Hindlimb muscle (tissue), 1 donor: ENCODE measurements at regions not wholly inside any gene's neighbourhood (a gene's known extent, or its start where the extent isn't known, plus 50 kb on each side); places are given as distances from the start of the nearest gene placed in this dataset.

ENCODE experiments used
- DNase-seq: peaks from one replicate; pipeline ENCODE4 v3.0.0-alpha.2; 2013

DNA sequence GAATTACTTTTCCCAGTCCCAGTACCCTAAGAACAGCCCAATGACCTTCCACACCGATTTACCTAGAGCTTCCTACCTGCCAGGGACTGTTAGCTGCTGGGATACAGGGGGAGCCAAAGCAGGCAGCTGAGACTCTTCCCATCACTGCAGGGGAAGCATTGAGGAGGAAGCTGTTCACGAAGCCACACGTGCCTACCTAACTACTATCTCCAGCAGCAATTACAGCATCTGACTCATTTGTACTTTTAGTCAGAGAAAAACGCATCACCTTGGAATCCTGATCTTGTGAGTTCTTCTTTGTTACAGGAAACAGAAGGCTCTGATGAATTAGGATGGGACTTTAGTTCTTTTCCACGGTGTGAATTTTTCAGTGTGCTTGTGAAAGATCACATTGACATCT, 113.7 kb upstream of the DHX40 start:
- DNase-seq = no peak

GRCh38 chr17:59454633-59455105, 110.7 kb upstream of the DHX40 start:
- no peak for DNase-seq

GRCh38 chr17:59456428-59456827, 109.0 kb upstream of the DHX40 start:
- no peak for DNase-seq

DNA sequence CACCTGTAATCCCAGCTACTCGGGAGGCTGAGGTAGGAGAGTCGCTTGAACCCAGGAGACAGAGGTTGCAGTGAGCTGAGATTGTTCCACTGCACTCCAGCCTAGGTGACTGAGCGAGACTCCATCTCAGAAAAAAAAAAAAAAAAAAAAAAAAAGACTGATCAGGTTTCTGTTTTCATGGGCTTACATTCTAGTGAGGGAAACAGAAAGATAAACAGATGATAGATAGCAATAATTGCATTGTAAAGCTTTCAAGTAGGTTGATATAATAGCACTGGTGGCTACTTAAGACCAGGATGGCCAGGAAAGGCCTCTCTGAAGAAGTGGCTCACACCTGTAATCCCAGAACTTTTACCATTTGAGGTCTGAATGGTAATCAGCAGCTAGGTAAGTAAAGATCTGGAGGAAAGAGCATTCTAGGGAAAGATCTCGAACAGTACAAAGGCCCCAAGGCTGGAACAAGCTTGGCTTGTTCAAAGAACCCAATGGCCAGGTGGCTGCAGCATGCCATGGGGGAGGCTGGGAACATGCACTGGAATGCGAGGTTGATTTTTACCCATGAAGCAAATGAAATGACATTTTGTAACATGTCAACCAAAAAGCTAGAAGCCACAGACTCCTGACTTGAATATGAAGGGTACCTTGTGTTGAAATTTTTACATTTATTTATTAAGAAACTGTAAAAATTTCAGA, 108.3 kb upstream of the DHX40 start:
- no peak for DNase-seq

- DNase-seq = no peak
These were observed 103.0 kb upstream of the DHX40 start for GRCh38 chr17:59462385-59462784.

DNA sequence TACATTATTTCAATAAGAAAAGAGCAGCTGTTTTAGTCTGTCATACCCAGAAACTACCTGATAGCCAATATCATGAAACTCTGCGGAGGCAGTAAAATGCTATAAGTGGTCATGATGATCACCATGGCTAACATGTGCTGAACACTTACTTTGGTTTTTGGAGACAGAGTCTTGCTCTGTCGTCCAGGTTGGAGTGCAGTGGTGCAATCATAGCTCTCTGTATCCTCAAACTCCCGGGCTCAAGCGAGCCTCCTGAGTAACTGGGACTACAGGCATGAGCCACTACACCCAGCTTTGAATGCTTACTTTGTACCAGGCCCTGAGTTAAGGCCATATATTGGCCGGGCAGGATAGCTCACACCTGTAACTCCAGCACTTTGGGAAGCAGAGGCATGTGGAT, 101.2 kb upstream of the DHX40 start:
- DNase-seq = no peak

- DNase-seq = no peak
These were observed 99.5 kb upstream of the DHX40 start for GRCh38 chr17:59465949-59466307.

- no peak for DNase-seq
These were observed 98.2 kb upstream of the DHX40 start for GRCh38 chr17:59466946-59467801.

DNA sequence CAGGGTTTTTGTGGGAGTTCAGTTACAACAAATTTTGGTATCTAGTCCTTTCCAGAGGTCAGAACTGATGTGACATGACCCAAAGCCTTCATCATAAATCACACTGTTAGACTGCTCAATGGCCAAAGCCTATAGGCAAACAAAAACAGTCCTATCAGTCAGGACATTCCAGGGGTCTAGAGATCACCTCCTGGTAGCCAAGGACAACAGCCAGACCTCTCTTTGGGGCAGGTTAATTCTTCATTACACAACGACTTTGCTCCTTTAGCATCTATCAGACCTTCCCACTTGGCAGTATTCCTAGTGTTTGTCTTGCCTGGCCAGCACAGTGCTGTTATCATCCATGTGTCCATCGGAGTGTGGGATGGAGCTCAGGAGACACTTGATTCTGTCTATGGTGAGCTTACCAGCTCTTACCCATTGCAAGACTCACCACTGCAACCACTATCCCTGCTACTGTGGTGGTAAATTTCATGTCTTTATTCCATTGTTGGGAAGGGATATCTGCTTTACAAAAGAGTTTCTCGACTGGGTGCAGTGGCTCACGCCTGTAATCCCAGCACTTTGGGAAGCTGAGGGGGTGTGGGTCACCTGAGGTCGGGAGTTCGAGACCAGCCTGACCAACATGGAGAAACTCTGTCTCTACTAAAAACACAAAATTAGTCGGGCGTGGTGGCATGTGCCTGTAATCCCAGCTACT, 95.5 kb upstream of the DHX40 start:
- DNase-seq = no peak

GRCh38 chr17:59470624-59471297, 94.6 kb upstream of the DHX40 start:
- no peak for DNase-seq

DNA sequence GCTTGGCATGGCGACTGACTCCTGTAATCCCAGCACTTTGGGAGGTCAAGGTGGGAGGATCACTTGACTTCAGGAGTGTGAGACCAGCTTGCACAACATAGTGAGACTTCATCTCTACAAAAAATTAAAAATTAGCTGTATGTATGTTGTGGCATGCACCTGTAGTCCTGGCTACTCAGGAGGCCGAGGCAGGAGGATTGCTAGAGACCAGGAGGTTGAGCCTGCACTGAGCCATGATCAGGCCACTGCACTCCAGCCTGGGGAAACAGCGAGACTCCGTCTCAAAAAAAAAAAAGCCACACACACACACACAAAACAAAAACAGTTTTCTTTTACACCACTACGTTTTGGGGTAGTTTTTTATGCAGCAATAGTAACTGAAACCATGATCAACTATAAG, 89.0 kb upstream of the DHX40 start:
- DNase-seq = no peak

DNA sequence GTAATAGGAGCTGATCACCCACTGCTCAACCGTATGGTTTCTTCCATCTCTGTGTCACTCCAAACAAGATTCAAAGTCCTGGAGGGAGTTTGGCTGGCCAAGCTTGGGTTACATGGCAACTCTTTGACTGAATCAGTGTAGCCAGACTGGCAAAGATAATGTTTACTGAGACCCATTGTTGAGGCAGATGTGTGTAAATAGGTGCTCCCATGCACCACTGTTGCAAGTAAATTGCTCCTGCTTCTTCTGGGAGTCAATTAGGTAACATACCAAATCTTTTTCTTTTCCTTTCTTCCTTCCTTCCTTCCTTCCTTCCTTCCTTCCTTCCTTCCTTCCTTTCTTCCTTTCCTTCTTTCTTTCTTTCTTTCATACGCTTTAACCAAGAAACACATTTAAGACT, 86.3 kb upstream of the DHX40 start:
- DNase-seq = no peak

DNA sequence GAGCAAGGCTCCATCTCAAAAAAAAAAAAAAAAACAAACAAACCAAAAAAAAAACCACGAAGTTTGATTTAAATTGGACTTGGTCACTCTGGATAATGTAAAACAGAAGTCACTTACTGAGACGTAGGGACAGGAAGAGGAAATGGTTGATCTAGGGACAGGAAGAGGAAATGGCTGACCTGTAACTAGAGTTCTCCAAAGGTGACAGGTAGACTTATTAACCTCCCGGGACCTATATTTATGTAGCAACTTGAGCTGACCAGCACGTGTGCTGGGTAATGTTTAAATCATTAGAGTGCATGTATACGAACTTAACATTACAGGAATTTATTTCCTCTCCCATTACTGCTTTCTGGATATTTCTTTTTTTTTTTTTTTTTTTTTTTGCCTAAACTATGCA, 81.5 kb upstream of the DHX40 start:
- DNase-seq = no peak

- DNase-seq = no peak
These were observed 80.4 kb upstream of the DHX40 start for GRCh38 chr17:59485015-59485414.

DNA sequence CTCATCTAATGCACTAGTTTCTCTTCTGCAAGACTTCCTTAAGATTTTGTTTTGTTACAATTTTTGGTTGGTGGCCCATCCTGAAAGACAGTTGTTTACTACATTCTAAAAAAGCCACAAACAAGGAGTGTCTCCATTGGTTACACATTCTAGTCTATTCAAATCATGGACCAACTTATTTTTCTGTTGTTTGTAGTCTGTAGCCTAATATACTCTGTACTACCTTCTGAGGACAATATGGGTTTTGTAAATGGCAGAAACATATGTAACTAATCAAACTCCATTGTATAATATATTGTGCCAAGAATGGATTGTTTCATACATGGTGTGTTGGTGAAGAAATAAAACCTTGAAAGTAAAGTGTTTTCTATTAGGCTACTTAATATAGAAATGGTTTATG, 79.5 kb upstream of the DHX40 start:
- DNase-seq = no peak

DNA sequence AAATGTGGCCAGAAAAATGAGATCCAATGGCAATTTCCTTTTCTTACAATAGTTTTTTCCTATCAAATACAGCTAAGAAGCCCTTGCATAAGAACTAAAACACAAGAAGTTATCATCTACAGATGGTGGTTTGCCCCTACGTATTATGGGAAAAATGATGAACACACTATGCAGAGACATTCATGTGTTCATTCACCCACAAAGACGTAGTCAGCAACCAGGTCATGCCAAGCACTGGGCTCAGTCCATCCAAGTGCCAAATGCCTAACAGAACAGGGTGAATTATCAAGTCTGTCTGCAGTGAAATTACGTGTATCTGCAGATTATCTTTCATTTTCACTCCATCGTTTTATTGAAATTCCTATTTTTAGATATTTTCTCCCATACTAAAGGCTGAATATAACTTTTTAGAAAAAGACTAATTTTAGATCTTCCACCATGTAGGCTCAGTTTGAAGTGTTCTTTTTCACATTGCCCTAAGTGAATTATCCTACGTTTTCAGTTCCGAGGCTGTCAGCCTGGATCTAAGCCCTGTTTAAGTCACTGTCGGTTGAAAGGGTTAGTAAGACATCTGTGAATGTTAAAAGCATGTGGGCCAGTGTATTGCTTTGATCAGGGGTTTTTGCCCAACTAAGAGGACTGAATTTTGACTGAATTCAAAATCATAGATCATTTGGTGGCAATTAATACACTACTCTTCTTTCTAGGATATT, 78.1 kb upstream of the DHX40 start:
- DNase-seq = no peak

GRCh38 chr17:59488805-59489204, 76.6 kb upstream of the DHX40 start:
- DNase-seq = no peak

GRCh38 chr17:59490216-59490615, 75.2 kb upstream of the DHX40 start:
- DNase-seq = peak; percentile 69

- no peak for DNase-seq
These were observed 73.9 kb upstream of the DHX40 start for GRCh38 chr17:59491353-59492090.

- no peak for DNase-seq
These were observed 73.3 kb upstream of the DHX40 start for GRCh38 chr17:59492091-59492451.

- DNase-seq = no peak
These were observed 71.5 kb upstream of the DHX40 start for GRCh38 chr17:59493867-59494266.
